Activated CD4-positive, alpha-beta T cell treated with anti-CD3 and anti-CD28 coated beads for 36 hours (primary cell): ENCODE measurements at regions not wholly inside any gene's neighbourhood (a gene's known extent, or its start where the extent isn't known, plus 50 kb on each side); places are given as distances from the start of the nearest gene placed in this dataset.
"Not testable (repeated sequence)": the region's sequence is repeated elsewhere in the genome, so short reads cannot be mapped to it uniquely, and the experiment has no call there.

ENCODE experiments used
- ATAC-seq: fragments of 200-7000 bp; cut with Tn5 transposase; one replicate; pipeline ENCODE4 v1.10.0; 2021; ENCODE audit warnings: mild to moderate bottlenecking, moderate library complexity
- CTCF ChIA-PET: fragments of 350-600 bp; sonication (Branson Sonifier 250); formaldehyde crosslinking; loops from one replicate; lab custom pipeline; 2021; ENCODE audit warnings: antibody characterized with exemption; lab: Charles Lee
- POLR2A ChIA-PET: fragments of 350-600 bp; sonication (Branson Sonifier 250); formaldehyde crosslinking; loops from one replicate; lab custom pipeline; 2021; ENCODE audit warnings: antibody characterized with exemption, inconsistent platforms; lab: Charles Lee
- DNase-seq: peaks from one replicate; pipeline ENCODE4 v3.0.0-alpha.2; 2020
- H3K27ac Mint-ChIP-seq: one replicate; pipeline ENCODE4 v1.8.0; 2021; ENCODE audit warnings: mixed read lengths
- H3K27me3 Mint-ChIP-seq: one replicate; pipeline ENCODE4 v1.8.0; 2021; ENCODE audit warnings: mixed read lengths
- H3K36me3 Mint-ChIP-seq: one replicate; pipeline ENCODE4 v1.8.0; 2021; ENCODE audit warnings: low read depth, mixed read lengths
- H3K4me1 Mint-ChIP-seq: one replicate; pipeline ENCODE4 v1.8.0; 2021; ENCODE audit warnings: mixed read lengths
- H3K4me3 Mint-ChIP-seq: one replicate; pipeline ENCODE4 v1.8.0; 2021; ENCODE audit warnings: mild to moderate bottlenecking, moderate library complexity, mixed read lengths
- H3K9me3 Mint-ChIP-seq: one replicate; pipeline ENCODE4 v1.8.0; 2021; ENCODE audit warnings: low read depth, mixed read lengths
- intact Hi-C, 2 experiments: fragments of 100-400 bp; cut with DNase I in 1 of 2; cut with micrococcal nuclease in 1 of 2; formaldehyde crosslinking; loops; one replicate each; pipeline versions ENCODE4 v1.14.2 to v1.15.1; 2022 to 2024; cut with DNase I, micrococcal nuclease

- intact Hi-C loops: no loop called here
- Mint-ChIP-seq H3K27me3 (no peaks in the 10 kb centered on the region), H3K9me3 (peaks cover 4% of the 10 kb centered on the region), H3K4me3 (no peak overlapping the region), H3K36me3 (no peaks in the 10 kb centered on the region), H3K4me1 (no peaks in the 10 kb centered on the region), H3K27ac (no peak overlapping the region)
- CTCF ChIA-PET: no interaction called here
- DNase-seq (no peak), ATAC-seq (no peak)
- POLR2A ChIA-PET: no interaction called here
Measured at GRCh38 chr6:68233623-68234022, 401.5 kb upstream of the ADGRB3 start.

GRCh38 chr6:68229566-68229965 lies 405.5 kb upstream of the ADGRB3 start:
- Mint-ChIP-seq H3K4me3 (no peak overlapping the region), H3K27me3 (no peaks in the 10 kb centered on the region), H3K27ac (no peak overlapping the region), H3K4me1 (no peaks in the 10 kb centered on the region), H3K36me3 (no peaks in the 10 kb centered on the region), H3K9me3 (peaks cover 2% of the 10 kb centered on the region)
- intact Hi-C loops: no loop called here
- ATAC-seq (no peak), DNase-seq (no peak)
- ChIA-PET POLR2A (no interaction called here), CTCF (interaction anchor here (0.8 kb wide), 1 partner anchor 25 kb away, joined by 3 read pairs; no protein-coding TSS in a partner anchor)

- CTCF ChIA-PET: no interaction called here
- Mint-ChIP-seq H3K9me3 (peaks cover 5% of the 10 kb centered on the region), H3K36me3 (no peaks in the 10 kb centered on the region), H3K4me3 (no peak overlapping the region), H3K27ac (no peak overlapping the region), H3K4me1 (no peaks in the 10 kb centered on the region), H3K27me3 (no peaks in the 10 kb centered on the region)
- intact Hi-C loops: no loop called here
- no peak for DNase-seq
- POLR2A ChIA-PET: no interaction called here
- no peak for ATAC-seq
Measured at GRCh38 chr6:68226460-68226859, 408.6 kb upstream of the ADGRB3 start.

- no peak overlapping the region for H3K27ac Mint-ChIP-seq
Measured at GRCh38 chr6:68225729-68226128, 409.4 kb upstream of the ADGRB3 start.

DNA sequence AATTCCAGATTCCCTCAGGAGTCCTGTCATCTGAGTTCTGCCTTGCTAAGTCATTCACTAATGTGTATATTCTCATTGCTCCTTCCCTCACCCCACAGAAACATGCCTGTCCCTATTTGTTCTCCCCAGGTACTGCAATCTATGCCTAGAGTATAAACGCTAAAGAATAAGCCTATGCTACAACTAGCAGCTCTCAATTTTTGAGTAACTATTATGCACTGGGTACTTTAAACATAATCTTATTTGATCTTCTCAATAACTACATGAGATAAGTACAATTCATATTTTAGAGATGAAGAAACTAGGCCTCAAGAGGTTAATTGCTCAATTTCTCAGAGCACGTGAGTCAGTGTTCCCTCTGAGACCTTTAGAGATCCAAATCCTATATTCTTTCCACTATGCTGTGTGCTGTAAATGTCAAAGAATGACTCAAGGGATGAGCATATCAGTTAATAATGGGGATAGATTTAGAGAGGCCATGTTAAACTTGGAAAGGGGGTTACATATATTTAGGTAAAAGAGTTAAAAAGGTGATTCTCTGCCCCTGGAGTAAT lies 423.8 kb upstream of the ADGRB3 start:
- no peak overlapping the region for H3K4me3 Mint-ChIP-seq
- no peaks in the 10 kb centered on the region for H3K27me3 Mint-ChIP-seq
- no peaks in the 10 kb centered on the region for H3K36me3 Mint-ChIP-seq
- peaks cover 27% of the 10 kb centered on the region for H3K9me3 Mint-ChIP-seq
- no peak overlapping the region for H3K27ac Mint-ChIP-seq
- DNase-seq (no peak), ATAC-seq (no peak)
- no peaks in the 10 kb centered on the region for H3K4me1 Mint-ChIP-seq
- ChIA-PET POLR2A (no interaction called here), CTCF (no interaction called here)
- intact Hi-C loops: no loop called here

More at GRCh38 chr6:68225729-68226128, 409.4 kb upstream of the ADGRB3 start:
- no peaks in the 10 kb centered on the region for H3K27me3 Mint-ChIP-seq
- ChIA-PET CTCF (no interaction called here), POLR2A (no interaction called here)
- ATAC-seq (no peak), DNase-seq (no peak)
- H3K4me1 Mint-ChIP-seq: no peaks in the 10 kb centered on the region
- H3K4me3 Mint-ChIP-seq: no peak overlapping the region
- peaks cover 5% of the 10 kb centered on the region for H3K9me3 Mint-ChIP-seq
- H3K36me3 Mint-ChIP-seq: no peaks in the 10 kb centered on the region
- intact Hi-C loops: no loop called here

DNA sequence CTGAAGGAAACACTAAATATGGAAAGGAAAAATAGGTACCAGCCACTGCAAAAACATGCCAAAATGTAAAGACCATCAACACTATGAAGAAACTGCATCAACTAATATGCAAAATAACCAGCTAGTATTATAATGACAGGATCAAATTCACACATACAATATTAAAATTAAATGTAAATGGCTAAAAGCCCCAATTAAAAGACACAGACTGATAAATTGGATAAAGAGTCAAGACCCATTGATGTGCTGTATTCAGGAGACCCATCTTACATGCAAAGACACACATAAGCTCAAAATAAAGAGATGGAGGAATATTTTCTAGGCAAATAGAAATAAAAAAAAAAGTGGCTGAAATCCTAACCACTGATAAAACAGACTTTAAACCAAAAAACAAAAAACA lies 427.5 kb upstream of the ADGRB3 start:
- H3K9me3 Mint-ChIP-seq: peaks cover 10% of the 10 kb centered on the region
- H3K27me3 Mint-ChIP-seq, intact Hi-C loops, CTCF ChIA-PET, H3K4me1 Mint-ChIP-seq, POLR2A ChIA-PET, H3K4me3 Mint-ChIP-seq, H3K36me3 Mint-ChIP-seq, ATAC-seq, H3K27ac Mint-ChIP-seq, DNase-seq: not testable (repeated sequence)

GRCh38 chr6:68200929-68201328 lies 434.2 kb upstream of the ADGRB3 start:
- no peak for DNase-seq
- H3K9me3 Mint-ChIP-seq: peaks cover 24% of the 10 kb centered on the region
- no peaks in the 10 kb centered on the region for H3K27me3 Mint-ChIP-seq
- ChIA-PET CTCF (no interaction called here), POLR2A (no interaction called here)
- no peaks in the 10 kb centered on the region for H3K4me1 Mint-ChIP-seq
- intact Hi-C loops: no loop called here
- no peak overlapping the region for H3K27ac Mint-ChIP-seq
- H3K36me3 Mint-ChIP-seq: no peaks in the 10 kb centered on the region
- H3K4me3 Mint-ChIP-seq: no peak overlapping the region
- ATAC-seq: no peak

- Mint-ChIP-seq H3K27me3 (no peaks in the 10 kb centered on the region), H3K27ac (no peak overlapping the region), H3K36me3 (no peaks in the 10 kb centered on the region), H3K9me3 (peaks cover 22% of the 10 kb centered on the region), H3K4me3 (no peak overlapping the region), H3K4me1 (no peaks in the 10 kb centered on the region)
- no peak for ATAC-seq
- ChIA-PET CTCF (no interaction called here), POLR2A (no interaction called here)
- intact Hi-C loops: no loop called here
- DNase-seq: no peak
Measured at GRCh38 chr6:68197356-68197755, 437.7 kb upstream of the ADGRB3 start.

DNA sequence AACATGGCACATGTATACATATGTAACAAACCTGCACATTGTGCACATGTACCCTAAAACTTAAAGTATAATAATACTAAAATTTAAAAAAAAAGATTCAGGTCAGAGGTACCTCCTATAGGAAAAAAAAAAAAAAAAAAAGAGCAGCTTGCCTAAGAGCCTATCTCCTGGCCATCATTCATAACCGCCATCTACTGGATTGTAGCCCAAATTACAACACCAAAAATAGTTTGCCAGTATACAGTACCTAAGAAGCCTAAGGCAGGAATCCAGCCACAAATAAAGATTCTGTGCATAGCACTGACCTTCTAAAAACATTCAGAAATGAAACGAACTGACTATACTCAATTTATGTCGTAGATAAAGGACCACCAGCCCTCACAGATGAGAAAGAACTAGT lies 438.4 kb upstream of the ADGRB3 start:
- H3K27ac Mint-ChIP-seq: no peak overlapping the region
- no peaks in the 10 kb centered on the region for H3K27me3 Mint-ChIP-seq
- H3K9me3 Mint-ChIP-seq: peaks cover 22% of the 10 kb centered on the region
- CTCF ChIA-PET: no interaction called here
- H3K4me1 Mint-ChIP-seq: no peaks in the 10 kb centered on the region
- ATAC-seq (no peak), DNase-seq (no peak)
- intact Hi-C loops: no loop called here
- no peaks in the 10 kb centered on the region for H3K36me3 Mint-ChIP-seq
- no peak overlapping the region for H3K4me3 Mint-ChIP-seq
- POLR2A ChIA-PET: no interaction called here

GRCh38 chr6:68195753-68196152 lies 439.3 kb upstream of the ADGRB3 start:
- intact Hi-C loops, DNase-seq, H3K36me3 Mint-ChIP-seq, H3K4me3 Mint-ChIP-seq, H3K4me1 Mint-ChIP-seq, CTCF ChIA-PET, POLR2A ChIA-PET, H3K27ac Mint-ChIP-seq, H3K27me3 Mint-ChIP-seq, ATAC-seq: not testable (repeated sequence)
- H3K9me3 Mint-ChIP-seq: peaks cover 22% of the 10 kb centered on the region

DNA sequence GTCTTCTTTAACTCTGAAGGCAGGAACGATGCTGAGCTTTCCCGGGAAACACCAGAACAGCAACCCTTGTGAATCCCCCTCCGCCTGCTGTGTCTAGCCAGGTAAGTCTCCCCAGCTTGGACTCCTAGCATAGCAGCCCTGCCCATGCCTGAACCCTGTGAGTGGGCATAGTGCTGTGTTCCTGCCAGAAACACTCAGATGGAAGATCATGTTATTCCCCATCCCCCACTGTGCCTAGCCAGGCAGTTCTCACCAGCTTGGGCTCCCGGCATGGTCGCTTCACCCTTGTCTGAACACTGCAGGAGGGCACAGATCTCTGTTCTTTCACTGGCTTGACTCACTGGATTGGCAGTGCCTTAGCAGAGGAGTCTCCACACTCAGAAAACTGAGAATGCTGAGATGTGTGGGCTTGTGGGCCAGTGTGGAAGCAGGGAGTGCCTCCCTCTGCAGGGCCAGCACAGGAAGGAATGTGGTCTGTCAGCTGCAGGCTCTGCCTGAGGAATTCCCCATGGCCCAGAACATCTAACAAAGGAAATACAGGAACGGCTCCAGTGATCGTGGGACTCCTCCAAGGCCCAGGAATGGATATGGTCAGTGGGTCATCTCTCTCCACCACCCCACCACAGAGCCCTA lies 440.1 kb upstream of the ADGRB3 start:
- CTCF ChIA-PET: no interaction called here
- Mint-ChIP-seq H3K27me3 (no peaks in the 10 kb centered on the region), H3K9me3 (peaks cover 19% of the 10 kb centered on the region), H3K4me3 (no peak overlapping the region), H3K36me3 (no peaks in the 10 kb centered on the region), H3K4me1 (no peaks in the 10 kb centered on the region), H3K27ac (no peak overlapping the region)
- no peak for ATAC-seq
- POLR2A ChIA-PET: no interaction called here
- no peak for DNase-seq
- intact Hi-C loops: no loop called here

DNA sequence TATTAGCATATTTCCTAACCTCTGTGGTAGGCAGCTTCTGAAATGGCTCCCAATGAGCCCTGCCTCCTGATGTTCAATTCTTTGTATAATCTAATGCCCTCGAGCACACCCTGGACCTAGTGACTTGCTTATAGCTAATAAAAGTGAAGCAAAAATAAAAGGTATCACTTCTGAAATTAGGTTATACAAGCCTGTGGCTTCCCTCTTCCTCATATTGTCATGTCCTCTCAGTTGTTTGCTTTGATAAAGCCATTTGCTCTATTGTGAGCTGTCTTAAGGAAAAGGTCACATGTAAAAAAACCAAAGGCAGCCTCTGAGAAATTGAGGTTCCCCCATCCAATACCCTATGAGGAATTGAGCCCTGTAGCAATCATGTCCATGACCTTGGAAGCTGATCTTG lies 442.1 kb upstream of the ADGRB3 start:
- H3K36me3 Mint-ChIP-seq: no peaks in the 10 kb centered on the region
- H3K9me3 Mint-ChIP-seq: peaks cover 7% of the 10 kb centered on the region
- ATAC-seq (no peak), DNase-seq (no peak)
- no peaks in the 10 kb centered on the region for H3K4me1 Mint-ChIP-seq
- no peaks in the 10 kb centered on the region for H3K27me3 Mint-ChIP-seq
- H3K4me3 Mint-ChIP-seq: no peak overlapping the region
- intact Hi-C loops: no loop called here
- H3K27ac Mint-ChIP-seq: no peak overlapping the region
- CTCF ChIA-PET: interaction anchor here (0.7 kb wide), 1 partner anchor 1279 kb away, joined by 3 read pairs; no protein-coding TSS in a partner anchor
- POLR2A ChIA-PET: no interaction called here
